ENCODE measurements at regions not wholly inside any gene's neighbourhood (a gene's known extent, or its start where the extent isn't known, plus 50 kb on each side); places are given as distances from the start of the nearest gene placed in this dataset.
"Not testable (repeated sequence)": the region's sequence is repeated elsewhere in the genome, so short reads cannot be mapped to it uniquely, and the experiment has no call there.

GRCh38 chr18:39359636-39360035 is 1794.0 kb upstream of the CELF4 start:
- DNase-seq = no peak

GRCh38 chr18:39350945-39351344 is 1785.3 kb upstream of the CELF4 start:
- no peak for DNase-seq

- no peak for DNase-seq
Measured at GRCh38 chr18:39349801-39350200, 1784.2 kb upstream of the CELF4 start.

GRCh38 chr18:39348757-39349156 is 1783.2 kb upstream of the CELF4 start:
- DNase-seq = no peak

GRCh38 chr18:39347701-39348100 is 1782.1 kb upstream of the CELF4 start:
- no peak for DNase-seq

- DNase-seq = no peak
Measured at GRCh38 chr18:39346916-39347315, 1781.3 kb upstream of the CELF4 start.

GRCh38 chr18:39345321-39345720 is 1779.7 kb upstream of the CELF4 start:
- DNase-seq = peak; percentile 35

GRCh38 chr18:39344487-39344886 is 1778.9 kb upstream of the CELF4 start:
- no peak for DNase-seq

- peak; percentile 31 for DNase-seq
Measured at GRCh38 chr18:39341129-39341528, 1775.5 kb upstream of the CELF4 start.

- no peak for DNase-seq
Measured at GRCh38 chr18:39340418-39340817, 1774.8 kb upstream of the CELF4 start.

GRCh38 chr18:39329496-39330275 is 1764.1 kb upstream of the CELF4 start:
- DNase-seq = peak; percentile 16

- DNase-seq = no peak
Measured at GRCh38 chr18:39326772-39327171, 1761.2 kb upstream of the CELF4 start.

GRCh38 chr18:39325973-39326372 is 1760.4 kb upstream of the CELF4 start:
- no peak for DNase-seq

- DNase-seq = no peak
Measured at GRCh38 chr18:39319141-39319540, 1753.5 kb upstream of the CELF4 start.

- DNase-seq = no peak
Measured at GRCh38 chr18:39318462-39318861, 1752.9 kb upstream of the CELF4 start.

- DNase-seq = no peak
Measured at GRCh38 chr18:39318008-39318407, 1752.4 kb upstream of the CELF4 start.

- no peak for DNase-seq
Measured at GRCh38 chr18:39314595-39314994, 1749.0 kb upstream of the CELF4 start.

GRCh38 chr18:39313992-39314391 is 1748.4 kb upstream of the CELF4 start:
- DNase-seq = peak; percentile 70

GRCh38 chr18:39311111-39311712 is 1745.6 kb upstream of the CELF4 start:
- no peak for DNase-seq

- DNase-seq = not testable (repeated sequence)
Measured at GRCh38 chr18:39308931-39309521, 1743.4 kb upstream of the CELF4 start.

GRCh38 chr18:39305766-39306165 is 1740.2 kb upstream of the CELF4 start:
- no peak for DNase-seq

GRCh38 chr18:39302481-39302880 is 1736.9 kb upstream of the CELF4 start:
- no peak for DNase-seq

- no peak for DNase-seq
Measured at GRCh38 chr18:39299152-39299551, 1733.6 kb upstream of the CELF4 start.

GRCh38 chr18:39297225-39297624 is 1731.6 kb upstream of the CELF4 start:
- DNase-seq = no peak

Measured in NCI-H2081 treated with DMSO at 0.1 percent for 48 hours (cell line).